Stimulated activated CD8-positive, alpha-beta memory T cell treated with anti-CD3 and anti-CD28 coated beads, Interleukin-4, amount 100 ng/mL, for 1 hour (primary cell): ENCODE measurements at regions not wholly inside any gene's neighbourhood (a gene's known extent, or its start where the extent isn't known, plus 50 kb on each side); places are given as distances from the start of the nearest gene placed in this dataset.

Source experiments
- DNase-seq, 2 donors: peaks; one replicate each; pipeline ENCODE4 v3.0.0-alpha.2; 2020; ENCODE audit warnings: low read depth in 2 of 2, low spot score in 1 of 2

DNA sequence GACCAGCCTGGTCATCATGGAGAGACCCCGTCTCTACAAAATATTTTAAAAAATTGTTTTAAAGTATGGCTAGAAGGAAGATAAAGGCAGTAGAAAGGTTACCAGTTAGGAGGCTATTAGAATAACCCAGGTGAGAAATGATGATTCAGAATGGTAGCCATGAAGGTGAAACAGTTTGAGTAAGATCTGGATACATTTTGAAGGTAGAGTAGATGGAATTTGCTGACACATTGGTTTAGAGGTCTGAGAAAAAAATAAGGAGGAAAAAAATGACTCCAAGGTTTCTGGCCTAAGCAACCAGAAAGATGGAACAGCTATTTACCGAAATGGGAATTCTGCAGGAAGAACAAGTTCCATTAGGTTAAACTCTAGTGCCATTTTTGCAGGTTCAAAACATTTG is 167.9 kb upstream of the TAB2 start:
- DNase-seq, result no peak

DNA sequence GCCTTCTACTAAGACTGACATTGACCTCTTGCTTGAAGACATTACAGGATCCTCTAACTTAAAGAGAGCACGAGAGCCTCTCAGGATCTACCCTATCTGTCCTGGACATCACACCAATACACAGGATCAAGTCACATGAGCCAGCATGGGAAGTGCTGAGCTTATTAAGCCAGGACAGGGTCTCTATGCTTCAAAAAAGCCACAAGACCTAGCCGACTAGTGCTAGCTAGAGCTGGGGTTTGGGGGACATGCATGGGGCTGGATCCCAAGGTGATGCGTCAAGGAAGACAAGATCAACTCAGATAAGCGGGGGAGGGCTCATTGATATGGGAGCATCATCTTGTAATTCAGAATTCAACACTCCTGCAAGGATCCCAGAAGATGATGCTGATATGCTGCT is 167.2 kb upstream of the TAB2 start:
- DNase-seq, result no peak

DNA sequence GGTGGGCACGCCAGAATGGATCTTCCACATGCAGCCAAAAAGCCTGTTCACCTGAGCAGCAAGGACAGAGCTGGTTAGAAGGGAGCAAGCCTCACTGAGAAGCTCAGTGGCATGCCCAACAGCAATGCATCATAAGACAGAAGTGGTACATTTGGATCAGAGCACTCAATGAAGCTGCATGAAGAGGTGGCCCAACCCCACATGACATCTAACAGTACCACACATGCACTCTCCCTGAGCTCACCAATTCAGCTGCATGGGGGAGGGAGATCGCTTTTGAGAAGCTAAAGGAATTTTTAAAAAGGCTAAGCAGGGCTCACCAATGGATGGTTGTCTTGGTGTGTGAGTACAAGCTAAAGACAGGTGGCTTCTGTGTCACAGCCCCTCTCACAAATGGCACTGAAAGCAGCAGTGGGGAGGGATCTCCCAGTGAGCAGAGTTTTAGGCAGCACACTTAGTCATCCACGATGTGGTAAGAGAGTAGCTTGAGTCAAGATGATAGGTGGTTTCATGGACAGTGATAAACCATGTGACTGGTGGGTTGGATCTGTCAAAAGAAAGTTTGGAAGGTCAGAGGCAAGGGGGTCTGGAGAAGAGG is 166.6 kb upstream of the TAB2 start:
- no peak for DNase-seq

DNA sequence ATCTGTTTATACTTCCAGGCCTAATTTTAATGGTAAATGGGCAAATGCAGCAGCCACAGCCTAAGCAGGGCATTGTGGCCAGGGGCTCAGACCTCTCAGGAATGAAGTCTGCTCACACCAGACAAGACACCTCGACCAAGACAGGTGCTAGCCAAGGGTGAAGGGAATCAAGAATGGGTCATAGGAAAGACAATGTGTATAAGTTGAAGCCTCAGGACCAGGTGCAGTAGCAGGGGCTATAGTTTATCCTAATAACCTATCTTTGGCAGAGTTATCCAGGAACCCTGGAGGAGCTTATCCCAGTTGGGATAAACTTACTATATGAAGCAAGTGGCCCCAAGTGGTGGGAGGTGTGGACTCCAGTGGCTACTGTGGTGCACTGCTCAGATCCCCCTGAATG is 165.0 kb upstream of the TAB2 start:
- no peak for DNase-seq

DNA sequence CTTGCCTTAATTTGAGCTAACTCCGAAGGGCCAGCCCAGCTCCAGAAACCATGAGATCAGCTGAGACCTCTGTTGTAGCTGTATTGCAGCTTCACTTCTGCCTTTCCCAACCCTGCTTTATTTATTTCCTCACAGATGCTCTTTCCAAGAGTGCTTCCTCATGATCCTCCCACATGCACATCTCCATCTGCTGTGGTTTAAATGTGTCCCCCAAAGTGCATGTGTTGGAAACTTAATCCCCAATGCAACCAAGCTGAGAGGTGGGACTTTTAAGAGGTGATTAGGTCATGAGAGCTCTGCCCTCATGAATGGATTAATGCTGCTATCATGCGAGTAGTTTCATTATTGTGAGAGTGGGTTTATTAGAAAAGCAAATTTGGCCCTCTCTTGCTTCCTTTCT is 164.4 kb upstream of the TAB2 start:
- DNase-seq, result no peak

DNA sequence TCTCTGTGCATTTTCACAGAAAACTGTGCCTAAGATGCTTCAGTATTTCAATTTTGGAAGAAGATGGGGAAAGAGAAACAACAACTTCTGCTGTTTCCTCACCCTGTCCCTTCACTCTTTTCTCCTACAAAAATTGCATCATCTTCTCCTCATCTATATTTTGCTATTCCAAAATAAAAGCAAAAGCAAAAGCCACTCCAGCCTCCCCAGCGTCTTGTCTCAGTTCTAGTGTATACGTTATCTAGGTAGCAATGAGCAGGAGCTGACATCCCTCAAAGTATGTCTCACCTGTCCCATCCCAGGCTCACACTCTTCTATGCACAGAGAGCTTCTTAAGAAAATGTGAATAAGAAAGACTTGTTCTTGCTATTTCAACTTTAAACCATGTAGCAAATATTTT is 163.8 kb upstream of the TAB2 start:
- DNase-seq, result no peak

DNA sequence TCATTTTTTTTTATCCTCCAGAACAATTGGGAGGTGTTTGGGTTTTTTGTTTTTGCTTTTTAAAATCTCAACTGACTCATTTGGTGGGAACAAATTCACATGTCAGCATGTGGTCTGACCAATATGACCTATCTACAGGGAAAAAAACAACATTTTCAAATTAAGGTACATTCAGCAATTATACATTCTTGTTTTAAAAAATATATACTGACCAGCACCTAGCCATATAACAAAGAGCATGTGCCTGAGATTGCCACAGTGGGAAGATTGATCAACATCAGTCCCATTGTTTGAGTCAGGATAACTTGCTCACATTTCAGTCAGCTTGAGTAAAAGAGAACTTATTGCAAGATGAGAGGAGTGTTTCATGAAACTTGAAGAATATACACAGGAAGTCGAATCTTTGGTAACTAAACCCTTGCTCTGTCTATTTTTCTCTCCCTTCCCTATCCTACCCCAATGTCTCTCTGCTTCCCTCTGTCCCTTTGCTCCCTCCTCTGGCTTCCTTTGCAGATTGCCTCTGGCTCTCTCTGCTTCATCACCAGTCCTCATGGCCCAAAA is 163.2 kb upstream of the TAB2 start:
- no peak for DNase-seq

DNA sequence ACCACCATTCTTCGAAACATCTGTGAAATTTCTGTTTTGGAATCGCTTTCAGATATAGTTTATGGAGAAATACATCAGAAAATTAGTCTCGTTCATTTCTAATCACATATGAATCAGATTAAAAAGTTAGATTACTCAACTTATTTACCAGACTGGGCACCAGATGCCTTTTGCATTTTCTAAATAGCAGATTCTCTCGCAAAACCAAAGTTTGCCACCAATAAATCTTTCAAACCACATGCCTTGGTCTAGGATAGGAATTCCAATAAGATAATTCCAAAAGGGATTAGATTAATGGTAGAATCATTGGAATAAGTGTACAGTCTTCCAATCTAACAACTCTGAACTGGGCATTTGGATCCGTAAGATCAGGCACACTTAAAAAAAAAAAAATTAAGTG is 160.4 kb upstream of the TAB2 start:
- DNase-seq, result no peak

DNA sequence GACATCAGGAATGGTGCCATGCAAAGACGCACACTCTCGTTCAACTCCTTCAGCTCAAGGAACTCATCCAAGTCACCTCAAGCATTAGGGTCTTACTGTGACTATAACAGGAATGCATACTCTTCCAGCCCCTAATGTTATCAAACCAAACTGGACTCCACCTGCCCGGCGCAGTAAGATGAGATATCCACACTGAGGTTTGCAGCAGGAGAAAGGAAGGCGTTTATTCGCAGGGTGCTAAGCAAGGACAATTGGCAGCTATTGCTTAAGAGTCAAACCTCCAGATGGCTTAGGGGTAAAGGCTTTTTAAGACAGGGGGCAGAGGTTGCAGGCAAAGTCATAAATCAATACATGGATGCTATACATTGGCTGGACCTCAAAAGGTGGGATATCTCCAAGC is 159.4 kb upstream of the TAB2 start:
- DNase-seq, result no peak

DNA sequence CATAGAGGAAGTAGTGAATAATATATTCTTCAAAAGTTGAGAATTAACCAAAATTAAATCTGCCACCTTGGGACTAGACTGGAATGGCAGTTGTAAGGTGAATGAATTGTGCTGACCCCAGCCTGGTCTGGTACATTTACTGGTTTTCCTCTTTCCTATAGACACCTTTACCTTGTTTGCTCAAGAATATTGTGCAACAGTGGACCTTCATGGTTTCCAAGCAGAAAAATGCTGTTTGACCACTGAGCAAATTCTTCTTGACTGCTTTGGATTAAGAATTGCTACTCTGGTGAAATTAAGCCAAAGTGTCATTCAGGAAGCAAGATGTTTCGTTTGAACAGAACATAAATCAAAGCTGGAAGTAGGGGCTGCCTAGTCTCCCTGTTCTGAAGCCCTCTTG is 156.6 kb upstream of the TAB2 start:
- DNase-seq, result no peak

DNA sequence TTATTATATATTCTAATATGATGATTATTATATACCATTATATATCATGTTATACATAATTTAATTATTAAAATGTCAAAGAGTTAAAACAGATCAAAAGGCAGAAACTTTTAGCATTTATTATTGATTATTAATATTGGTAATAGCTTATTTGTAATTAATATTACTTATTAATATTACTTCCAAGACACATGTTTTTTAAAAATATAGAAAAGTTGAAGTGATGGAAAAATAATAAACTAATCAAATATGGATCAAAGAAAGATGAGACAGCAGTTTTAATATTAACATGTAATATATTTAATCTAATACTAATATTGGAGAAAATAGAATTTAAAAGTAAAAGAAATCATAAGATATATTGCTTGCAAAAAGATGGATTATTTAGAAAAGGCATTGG is 154.6 kb upstream of the TAB2 start:
- DNase-seq, result no peak

DNA sequence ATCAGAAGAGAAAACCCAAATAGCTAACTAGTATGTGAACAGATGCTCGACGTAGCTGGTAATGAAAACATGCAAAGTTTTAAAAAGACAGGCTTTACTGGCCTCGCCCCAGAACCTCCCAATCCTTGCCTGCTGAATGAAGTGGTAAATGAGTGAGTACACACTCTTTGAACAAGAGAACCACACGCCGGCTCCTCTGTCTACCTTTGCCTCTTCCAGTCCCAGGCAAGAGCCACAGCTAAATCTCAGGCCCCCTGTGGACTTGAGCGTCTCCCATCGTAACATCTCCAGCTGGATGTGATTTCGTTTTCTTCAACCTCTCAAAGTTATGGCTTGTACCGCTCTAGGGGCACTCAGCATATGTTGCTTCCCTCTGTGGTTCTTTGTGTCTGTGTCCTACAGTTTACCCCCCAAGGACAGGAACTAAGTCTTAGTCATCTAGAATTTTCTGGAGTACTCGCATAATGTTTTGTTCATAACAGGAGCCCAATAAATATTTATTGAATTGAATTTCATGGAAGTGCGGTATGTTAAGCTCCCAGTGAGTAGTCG is 153.2 kb upstream of the TAB2 start:
- DNase-seq, result no peak

DNA sequence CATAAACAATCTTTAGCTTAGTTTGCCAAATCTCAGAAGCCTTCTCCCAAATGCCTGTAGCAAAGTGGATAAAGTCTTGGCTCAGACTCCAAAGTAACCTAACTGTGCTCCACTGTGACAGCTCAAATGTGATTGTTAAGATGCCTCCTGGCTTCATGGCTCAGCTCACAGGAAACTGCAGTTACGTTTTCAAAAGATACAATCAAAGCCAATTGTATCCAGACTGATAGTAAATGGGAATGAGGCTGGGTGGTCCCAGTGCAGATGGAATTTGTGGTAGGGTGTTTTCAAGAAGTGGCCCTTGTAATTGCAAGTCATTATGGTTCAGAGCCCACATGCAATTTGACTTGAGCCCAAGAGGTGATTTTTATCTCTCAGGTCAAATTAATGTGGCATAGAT is 151.2 kb upstream of the TAB2 start:
- DNase-seq, result no peak

DNA sequence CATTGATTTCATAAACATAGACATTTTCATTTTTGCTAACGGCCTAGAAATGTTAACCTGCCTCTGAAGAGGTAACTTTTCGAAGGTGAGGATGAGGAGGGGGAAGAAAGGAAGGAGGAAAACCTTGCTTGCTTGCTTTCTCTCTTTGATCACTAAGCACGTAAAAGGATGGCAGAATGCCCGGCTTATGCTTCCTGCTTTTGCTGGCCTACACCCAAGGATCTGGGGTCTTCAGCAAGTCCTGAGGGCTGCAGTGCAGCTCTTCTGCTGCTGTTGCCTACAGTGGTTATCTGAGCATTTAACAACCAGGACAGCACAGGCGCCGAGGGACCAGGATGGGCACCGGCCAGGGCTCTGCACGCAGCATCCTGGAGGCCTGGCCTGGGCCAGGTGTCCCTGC is 150.8 kb upstream of the TAB2 start:
- no peak for DNase-seq

DNA sequence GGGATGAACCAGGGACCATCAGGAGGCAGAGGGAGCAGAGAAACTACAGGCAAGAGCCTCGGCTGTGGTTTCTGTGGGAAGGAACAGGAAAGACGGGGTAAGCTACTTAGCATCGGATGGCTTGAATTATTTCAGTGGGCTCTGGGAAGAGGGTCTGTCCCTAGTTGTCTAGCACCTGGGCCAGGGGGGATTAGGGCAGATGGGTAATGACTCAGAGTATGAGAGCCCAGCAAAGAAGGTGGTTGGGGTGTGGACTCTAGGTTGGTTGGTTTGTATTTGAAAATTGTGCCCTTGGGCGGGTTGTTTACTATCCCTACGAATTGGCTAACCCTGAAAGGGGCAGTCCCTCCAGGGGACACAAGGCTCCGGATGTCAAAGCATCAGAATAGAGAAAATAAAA is 148.5 kb upstream of the TAB2 start:
- DNase-seq, result no peak

DNA sequence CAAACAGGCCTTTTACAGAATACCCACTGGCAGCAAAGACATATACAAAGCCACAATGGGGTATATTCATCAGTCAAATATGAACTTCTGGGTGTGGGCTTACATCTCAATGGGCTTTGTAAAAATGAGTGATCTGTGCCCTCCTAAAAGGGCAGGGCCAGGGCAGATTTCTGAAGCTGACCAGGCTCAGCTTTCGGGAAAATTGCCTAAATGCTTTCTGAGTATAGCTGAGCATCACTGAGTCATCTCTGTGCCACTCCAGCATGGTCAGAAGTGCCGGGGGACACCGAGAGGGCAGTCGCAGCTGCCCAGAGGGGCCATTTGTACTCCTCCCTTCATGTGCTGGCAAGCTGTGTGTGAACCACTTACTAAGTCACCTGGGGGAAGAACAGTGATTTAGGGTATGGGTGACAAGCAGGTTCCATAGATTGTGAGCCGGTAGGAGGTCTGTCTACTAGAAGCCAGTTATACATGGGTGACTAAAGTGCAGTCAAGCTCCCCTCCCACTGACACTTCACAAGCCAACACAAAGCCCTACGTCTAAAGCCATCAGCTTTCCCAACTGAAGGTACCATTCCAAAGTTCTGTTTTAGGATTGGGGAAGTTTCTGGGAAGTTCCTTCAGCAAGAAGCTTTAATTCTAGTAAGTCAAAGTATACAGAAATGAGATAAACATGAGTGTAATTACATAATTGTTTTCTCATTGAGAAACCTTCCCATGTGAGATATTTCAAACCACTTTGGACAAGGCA is 147.6 kb upstream of the TAB2 start:
- DNase-seq, result no peak

DNA sequence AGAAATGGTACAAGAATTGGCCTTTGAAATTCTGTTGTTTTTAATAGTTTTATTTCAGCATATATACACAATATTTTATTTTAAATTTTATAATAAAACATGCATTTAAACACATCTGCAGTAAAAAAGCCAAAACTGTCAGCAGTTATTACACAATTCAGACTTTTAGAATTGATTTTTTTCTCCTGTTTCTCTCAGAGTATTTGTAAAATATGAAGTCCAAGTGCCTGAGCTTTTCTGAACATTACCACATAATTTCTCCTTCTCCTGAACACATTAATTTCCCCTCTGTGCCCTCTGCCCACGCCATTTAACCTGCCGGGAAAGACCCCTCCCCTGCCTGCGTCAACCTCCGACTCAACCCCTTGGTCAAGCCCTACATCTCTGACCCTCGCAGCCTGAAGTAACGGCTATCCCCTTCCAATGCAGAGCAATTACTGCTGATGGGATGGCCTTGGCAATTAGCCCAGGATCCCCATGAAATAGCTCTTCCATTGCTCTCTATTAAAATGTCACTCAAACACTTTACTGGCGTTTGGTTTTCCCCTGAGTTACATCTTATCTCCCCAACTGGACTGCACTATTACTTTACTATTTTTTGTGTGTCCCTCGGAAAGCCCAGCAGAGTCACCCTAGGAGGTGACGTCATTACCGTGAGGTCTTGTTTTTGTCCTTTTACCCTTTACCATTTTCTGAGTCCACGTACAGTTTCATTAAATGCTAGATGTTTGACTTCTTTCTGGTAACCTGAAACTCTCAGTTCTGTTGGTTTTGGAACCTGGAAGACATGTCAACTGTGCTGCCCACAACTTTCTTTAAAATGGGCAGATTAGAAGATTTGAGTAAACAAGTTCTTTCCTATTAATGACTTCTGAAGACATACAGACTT is 146.7 kb upstream of the TAB2 start:
- DNase-seq, result no peak

DNA sequence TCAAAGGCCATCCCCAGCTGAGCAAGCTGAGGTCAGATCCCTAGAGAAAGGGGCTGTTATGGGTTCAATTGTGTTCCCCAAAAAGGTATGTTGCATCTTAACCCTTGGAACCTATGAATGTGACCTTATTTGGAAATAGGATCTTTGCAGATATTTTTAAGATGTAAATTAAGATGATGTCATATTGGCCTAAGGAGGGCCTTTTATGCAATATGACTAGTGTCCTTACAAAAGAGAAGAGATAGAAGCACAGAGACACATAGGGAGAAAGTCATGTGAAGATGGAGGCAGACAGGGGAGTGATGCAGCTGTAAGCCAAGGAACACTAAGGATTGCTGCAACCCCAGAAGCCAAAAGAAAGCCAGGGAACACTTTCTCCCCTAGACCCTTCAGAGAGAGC is 144.3 kb upstream of the TAB2 start:
- DNase-seq, result no peak

DNA sequence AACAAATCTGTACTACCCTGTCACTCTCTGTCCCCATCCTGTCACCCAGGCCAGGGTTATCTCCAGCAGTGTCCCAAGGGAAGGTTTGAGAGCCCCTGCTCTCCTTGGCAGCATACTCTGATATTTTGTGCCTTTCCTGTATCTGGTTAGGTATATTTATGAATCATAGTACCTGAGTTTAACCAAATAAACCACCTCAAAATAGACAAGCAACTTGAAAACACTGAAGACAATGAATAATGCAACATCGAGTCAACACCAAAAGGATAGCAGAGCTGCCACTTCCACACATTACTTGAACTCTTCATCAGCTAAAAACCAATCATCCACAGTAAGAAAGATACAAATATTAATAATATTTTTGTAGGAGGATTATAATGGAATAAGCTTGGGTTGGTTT is 142.6 kb upstream of the TAB2 start:
- no peak for DNase-seq

DNA sequence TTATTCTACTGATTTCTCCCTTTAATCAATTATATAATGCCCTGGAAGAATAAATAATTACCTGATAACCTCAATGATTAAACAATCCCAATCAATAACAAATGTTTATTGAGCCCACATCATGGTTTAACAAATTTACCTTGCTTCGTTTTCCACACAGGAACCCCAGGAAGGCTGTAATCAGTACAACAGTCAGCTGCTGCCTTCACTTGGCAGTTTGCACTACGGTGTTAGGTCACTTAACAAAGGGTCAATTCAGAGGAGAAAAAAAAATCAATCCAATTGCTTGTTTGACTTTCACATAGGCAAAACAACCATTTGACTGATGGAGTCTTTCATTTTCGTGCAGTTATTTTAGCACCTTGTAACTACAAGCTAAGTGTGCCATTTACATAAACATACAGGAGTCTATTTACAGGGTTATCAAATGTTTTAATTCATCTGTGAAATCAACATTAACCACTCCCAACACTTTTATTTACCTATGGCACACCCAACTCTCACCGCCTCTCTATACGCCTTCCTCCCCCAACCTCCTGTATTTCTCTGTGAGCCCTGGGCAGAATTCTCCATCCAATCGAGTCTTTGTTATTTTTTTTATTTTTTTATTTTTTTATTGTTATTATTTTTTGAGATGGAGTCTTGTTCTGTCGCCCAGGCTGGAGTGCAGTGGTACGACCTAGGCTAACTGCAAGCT is 140.4 kb upstream of the TAB2 start:
- DNase-seq, result no peak

DNA sequence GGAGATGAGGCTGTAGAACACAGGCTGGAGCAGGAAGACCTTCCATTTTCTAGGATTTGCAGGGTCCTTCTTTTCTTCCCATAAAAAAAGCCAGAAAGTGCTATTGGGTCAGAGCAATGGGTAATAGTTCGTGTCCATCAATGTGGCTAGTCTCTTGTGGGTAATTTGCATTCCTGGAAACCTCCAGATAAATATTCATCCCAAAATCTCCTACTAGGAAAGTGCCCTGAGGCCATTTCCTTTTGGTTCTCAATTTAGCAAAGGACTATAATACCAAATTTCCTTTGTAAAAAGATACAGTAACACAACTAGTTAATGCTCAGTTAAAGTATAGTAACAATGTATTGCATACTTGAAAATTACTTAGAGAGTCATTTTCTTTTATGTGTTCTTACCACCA is 138.1 kb upstream of the TAB2 start:
- no peak for DNase-seq
